Superior temporal gyrus (tissue), 1 donor: ENCODE measurements at regions not wholly inside any gene's neighbourhood (a gene's known extent, or its start where the extent isn't known, plus 50 kb on each side); places are given as distances from the start of the nearest gene placed in this dataset.

Experiments used
- DNase-seq: peaks from one replicate; pipeline ENCODE4 v3.0.0-alpha.2; 2016; ENCODE audit errors: extremely low spot score

DNA sequence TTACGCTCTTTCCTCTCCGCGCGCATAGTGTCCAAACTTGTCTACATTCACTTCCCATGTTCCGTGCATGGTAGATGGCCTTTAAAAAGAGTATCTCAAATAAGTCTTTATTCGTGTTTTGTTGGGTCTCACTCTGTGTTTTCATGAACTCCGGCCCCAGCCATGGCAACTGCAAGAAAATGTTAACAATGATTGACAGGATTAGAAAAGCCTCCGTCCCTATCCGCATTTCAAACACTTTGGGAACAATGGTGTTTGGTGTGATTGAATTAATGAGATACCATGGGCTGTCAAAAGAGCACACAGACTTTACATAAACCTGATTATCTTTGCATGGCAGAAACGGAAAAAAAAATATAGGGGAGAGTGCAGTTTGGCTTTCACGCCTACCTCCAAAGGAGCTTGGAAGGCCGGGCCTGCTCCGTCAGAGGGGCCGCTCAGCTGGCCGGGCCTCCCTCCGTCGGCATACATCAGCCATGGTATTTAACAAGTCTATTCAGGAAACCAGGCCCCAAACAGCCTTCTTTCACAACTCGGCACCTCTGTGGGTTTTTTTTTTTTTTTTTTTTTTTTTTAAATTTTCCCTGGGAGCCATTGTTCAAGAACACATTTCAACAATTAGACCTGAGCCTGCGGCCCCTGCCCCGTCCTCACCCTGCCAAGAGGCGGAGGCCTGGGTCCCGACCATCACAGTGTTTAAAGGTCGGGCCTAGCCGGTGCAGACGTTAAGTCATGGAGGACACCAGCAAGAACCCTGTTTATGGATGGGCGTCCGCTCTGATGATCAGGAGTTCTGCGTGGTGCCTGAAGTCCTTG lies 323.8 kb upstream of the IRX4 start:
- no peak for DNase-seq

DNA sequence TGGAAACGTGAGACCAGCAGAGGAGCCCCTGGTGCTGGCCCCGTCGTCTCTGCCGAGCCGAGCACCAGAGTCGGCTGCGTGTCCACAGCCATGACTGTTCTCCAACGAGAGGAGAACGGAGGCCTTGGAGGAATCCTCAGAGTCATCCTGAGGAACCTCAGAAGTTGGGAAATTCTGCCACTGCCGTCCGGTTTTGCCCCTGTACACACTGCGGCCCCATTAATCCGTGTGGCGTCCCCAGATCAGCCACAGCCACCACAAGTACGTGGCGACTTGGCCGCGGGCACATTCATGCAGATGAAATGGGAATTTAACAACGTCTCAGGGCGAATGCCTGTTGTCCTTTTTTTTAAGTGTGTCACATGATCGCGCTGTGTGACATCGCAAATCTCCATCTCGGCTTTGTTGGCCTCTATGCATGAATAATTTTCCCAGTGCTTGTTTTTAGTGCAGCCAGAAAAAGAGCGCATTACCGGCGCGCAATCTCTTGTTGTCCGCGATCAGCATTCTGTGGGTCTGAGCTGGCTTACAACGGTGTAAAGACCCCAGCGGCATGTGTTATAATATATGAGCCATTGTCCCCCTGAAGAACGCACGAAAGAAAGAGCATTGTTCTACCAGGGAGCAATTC lies 323.0 kb upstream of the IRX4 start:
- no peak for DNase-seq

DNA sequence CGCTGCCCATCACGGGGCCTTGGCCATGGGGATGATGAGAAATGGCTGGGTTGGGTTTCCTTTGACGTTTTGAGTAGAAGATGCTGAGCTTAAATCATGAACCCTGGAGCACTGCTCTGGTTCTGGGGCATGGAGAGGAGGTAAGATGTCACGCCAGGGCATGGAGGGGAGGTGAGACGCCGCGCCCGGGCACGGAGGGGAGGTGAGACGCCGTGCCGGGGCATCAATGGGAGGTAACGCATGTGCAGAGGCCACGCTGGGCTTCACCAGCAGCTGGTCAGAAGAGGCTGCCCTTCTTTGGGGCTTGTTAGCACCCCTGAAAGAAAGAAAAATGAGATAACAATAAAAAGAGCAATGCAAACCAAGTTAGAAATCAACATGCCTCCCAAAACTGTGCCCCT lies 322.5 kb upstream of the IRX4 start:
- DNase-seq: no peak

DNA sequence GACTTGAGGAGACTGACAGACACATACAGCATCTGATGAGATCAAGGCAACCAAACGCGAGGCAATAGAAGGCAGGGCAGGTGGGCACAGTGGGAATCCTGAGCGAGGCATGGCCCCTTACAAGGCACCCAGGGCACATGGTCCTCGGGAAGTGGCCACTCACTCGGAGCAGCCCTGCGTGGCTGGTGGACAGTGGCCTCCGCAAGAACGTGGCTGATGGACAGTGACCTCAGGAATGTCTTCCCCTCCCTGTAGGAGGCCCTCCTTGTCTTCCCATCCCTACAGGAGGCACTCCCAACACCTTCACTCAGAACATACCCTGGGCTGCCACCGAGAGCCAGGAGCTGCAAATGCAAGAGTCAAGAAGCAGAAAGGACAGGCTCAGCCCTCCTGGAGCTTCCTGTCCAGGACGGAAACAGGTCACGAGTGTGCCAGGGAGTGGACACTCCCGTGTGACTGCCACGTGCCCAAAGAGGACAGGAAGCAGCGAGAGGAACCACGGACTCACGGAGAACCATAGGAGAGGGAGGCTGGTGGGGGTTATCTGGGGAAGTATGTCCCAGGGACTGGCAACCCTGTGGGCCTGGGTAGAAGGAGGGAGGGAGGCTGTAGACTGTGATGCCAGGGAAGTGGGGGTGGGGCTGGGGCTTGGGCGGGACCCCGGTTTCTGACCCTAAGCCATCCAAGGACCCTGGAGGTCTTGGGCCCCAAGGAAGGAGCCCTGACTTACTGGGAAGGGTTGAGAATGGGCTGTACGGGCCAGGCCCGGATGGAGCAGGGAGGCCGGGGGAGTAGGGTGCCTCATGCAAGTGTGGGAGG lies 321.9 kb upstream of the IRX4 start:
- DNase-seq: no peak

DNA sequence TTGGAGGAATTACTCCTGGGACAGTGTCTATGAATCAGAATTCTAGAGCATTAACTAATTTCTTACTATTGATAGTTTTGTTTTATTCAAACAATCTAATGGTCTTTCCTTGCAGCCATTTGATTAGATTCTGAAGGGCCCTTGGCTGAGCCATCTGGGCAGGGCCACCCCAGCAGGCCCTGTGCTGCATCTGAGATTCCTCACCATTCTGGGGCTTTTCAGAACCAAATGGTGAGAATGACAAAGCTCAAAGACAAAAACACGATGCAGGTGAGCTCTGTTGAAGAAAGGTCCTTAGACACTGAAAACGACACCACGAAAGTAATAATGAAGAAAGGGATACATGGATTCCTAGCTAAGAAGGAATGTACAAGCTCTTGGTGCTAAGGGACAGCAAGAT lies 321.0 kb upstream of the IRX4 start:
- no peak for DNase-seq

DNA sequence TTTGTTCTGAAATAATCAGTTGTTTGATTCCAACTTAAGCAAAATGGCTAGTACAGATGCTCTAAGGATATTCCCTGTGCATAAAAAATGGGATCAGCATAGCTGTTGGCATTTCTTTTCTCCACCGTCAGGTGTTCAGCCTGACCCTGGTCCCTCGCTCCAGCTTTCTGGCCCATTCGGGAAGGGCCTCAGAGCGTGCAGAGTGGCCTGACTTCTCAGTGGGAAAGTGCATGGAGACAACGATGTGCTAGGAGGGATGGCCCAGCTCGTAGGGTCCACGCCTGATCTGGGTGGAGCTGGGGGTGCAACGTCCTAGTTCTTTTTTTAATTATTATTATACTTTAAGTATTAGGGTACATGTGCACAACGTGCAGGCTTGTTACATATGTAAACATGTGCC lies 319.1 kb upstream of the IRX4 start:
- DNase-seq: no peak

DNA sequence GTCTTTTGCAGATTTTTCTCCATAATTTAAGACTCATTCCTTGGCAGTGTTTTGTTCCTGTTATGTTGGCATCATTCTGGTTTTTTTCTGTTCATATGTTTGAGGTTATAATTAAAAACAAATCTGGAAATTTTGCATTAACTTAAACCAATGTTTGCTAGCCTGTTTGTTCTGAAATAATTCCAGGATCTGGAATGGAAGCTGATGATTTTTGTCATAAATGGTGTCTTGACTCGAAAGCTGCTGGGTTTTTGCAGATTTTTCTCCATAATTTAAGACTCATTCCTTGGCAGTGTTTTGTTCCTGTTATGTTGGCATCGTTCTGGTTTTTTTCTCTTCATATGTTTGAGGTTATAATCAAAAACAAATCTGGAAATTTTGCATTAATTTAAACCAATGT lies 318.7 kb upstream of the IRX4 start:
- peak; percentile 11 for DNase-seq

DNA sequence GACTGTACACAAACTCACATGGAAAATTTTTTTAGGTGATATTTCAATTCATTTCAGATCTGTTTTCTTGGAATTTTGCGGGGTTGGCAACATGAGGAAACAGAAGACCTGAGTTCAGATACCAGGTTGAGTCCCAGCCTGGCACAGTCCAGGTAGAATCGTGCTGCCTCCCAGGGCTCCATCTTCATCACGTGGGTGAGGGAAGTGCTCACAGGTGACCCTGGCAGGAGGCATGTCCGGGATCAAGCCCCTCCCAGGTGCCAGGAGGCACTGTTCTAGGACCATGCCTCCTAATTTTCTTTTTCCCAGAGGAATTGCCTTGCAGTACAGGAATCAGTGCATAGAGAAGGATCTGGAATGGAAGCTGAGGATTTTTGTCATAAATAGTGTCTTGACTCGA lies 318.3 kb upstream of the IRX4 start:
- DNase-seq: no peak

DNA sequence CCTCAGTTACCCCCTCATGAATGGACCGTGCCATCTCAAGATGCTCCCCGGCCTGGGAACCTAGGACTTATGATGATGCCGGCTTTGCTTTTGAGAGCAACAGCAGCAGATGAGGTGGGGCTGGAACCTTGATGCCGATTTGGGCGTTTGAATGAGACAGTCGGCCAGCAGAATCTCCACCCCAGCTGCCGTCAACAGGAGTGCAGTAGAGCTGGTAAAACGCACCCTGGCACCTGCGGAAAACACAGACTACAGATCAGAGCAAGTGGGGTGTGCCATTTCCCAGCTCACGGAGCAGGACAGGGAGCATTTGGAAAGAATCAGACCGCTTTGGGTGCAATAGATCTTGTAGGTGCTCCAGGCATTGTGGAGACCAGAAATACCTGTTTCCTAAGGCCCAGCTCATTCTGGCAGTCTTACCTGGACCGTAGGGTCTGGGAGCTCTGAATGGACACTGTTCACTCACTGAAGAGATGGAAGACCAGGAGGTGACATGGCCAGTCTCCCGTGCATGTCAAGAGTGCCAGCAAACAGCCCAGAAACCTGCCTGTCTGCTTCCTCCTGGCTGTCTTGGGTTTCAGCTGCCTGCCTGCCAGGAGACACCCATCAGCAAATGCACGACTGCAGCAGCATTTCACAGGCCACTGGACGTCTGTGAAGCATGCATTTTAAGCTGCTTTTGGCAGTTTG lies 317.7 kb upstream of the IRX4 start:
- DNase-seq: no peak

DNA sequence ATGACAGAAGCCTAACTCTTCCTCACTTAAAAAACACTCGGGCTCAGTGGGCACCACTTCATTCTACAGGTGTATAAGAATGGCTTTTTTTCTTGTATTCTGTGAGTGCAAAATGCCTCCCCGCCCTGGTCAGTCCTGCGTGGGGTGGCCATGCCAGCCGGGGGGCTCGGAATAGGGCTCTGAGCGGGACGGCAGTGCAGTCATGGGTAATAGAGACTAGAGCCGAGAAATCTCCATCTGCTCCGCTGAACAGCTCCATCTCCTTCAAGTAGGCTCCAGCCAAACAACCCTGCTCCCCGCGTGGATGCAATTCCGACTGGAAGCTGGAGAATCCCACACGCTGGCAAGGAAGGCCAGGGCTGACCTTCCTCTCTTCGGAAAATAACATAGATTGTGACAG lies 317.0 kb upstream of the IRX4 start:
- no peak for DNase-seq

DNA sequence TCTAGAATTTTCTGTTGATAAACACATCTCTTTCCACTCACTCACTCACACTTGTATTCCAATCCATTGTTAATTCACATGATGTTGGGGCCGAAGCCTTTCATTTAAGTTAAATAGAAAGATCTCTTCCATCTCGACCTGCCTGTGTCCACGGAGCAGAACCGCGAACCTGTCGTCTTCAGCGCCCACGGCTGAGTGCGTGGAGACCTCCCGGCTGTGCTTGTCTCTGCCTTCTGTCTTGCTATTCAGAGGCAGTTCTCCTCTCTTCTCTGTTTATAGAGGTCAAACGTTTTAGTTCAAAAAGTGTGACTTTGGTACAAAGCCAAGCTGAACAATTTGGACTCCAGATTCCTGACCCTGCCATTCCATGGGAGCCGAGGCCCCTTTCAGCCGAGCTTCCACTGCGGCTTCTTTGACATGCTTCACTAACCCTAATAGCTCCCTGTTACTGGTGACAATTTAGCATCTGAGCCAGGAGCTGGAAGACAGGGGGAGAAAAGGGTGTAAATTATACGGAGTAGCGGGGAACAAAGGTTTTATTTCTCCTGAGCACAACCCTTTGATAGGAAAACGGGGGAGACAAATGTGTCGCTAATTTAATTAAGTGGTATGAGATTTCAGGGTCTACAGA lies 314.4 kb upstream of the IRX4 start:
- no peak for DNase-seq

DNA sequence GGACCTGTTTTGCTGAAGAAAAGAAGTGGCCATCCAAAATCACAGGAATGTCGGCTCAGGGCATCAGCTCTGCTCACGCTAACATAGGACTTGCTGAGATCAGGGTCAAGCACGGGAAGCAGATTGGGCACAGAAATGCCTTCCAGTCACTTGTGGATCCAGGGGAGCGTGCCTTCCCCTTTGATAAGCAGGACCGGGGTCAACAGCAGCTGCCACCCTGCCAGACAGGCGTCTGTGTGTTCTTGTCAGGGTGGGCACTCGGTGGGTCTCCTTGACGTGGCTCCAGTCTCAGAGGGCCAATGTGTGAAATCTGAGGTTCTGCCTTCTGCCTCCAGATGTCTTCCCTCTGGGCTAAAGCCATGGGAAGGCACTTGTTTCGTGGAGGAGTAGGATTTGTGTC lies 313.7 kb upstream of the IRX4 start:
- no peak for DNase-seq

DNA sequence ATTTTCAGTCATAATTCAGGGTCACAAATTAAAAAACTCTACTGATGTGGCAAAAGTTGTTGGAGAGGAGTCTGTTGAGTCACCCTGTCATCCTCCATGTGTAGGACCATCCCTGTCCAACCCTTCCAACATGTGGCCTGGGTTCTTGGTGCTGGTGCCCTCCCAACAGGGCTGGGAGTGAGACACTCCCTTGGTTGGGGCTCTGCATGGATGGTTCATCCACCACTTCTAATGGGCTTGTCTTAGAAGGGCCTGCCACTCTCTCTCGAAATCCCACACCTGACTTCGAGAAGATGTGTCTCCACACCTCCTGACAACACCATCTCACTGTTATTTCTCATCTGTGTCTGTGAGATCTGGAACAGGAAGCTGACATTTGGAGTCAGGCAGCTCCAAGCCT lies 312.2 kb upstream of the IRX4 start:
- DNase-seq: no peak

DNA sequence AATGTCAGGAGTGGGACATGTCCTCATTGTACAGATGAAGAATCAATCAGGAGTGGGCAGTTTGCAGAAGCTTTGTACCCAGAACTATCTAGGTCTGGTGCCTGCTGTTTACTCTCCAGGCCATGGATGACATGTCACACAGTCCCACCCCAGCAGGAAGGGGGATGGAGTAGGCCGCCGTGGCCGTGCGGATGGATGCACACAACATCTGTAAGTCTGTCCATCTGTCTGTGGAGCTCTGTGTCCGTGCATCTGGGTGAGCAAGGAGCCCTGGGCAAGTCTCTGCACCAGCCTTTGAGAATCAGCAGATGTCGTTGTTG lies 311.5 kb upstream of the IRX4 start:
- DNase-seq: no peak

DNA sequence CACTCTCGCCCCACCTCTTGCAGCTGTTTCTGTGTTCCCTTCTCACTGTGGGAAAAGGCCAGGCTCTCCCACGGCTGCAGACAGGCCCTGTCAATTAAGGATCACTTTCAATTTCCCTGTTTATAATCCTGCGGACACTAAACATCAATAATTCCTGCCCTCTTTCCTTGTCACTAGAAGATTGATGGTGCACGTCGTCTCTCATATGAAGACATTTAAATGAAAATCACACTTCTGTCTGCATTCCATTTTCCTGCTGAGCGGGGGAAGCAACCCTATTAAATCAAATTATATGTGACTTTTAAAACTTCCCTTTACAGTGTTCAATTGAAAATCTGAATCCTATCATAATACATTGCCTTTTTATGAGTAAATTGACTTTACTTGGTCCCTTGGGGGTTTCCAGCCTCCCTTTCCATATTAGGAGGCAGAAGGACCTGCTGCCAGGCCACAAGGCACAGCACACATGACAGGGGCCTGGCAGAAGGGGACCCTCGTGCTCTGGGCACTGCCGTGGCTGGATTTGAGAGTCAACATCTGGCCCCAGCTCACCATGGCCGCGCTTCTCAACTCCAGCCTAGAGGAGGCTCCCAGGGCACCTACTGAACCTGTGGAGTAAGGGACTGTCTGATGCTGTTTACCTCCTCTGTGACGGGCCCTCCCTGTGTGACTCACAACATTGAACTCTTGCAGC lies 311.0 kb upstream of the IRX4 start:
- no peak for DNase-seq

DNA sequence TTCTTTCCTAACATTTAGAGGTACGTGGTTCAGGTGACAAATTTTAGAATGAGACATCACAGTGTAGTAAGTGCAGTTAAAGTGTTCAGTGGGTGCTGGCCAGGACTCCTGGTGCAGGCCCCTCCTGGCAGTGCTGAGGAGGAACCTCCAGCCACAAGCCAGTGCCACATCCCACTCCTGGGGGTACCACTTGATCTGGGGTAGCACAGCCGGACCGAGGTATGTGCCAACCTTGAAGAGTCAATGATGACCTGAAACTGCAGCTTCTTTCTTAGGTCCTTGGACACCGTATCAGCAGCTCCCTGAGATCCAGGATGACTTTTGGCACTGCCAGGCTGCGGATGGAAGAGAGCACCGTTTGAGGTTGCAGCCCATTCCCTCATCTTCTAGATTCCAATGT lies 310.4 kb upstream of the IRX4 start:
- DNase-seq: no peak

DNA sequence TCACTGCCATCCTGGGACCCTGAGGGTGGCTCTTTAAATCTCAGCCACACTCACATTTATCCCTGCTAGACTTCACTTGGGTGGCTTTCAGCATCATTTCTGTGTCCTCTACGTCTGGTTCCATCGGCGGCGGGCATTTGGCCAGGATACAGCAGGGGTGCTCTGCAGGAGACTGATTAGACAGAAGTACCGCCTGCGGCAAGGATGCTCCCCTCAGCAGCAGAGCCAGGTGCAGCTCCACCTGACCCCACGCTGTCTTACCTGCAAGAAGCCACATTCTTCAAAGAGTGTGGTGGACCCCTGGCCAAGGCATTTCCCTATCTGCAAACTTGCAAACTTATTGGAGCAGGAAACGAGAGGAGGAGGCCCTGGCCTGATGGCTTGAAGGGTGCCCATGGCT lies 309.8 kb upstream of the IRX4 start:
- DNase-seq: no peak

DNA sequence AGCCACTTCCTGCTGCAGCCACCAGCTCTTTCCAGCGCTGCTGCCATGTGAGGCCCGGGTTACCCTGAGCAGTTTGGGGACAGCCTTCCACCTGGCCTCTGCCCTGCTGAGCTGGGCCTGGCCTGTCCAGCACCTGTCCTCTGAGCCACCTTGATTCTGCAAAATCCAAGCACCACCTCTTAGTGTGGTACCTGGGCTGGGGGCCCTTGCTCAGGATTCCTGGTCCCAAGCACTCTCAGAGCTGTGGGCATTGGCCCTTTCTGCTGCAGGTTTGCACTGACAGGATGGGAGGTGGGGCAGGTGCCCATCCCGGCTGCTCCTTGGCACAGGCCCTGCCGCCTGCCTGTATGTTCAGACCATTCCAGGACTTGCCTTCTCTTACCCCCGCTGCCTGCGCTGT lies 309.2 kb upstream of the IRX4 start:
- no peak for DNase-seq

DNA sequence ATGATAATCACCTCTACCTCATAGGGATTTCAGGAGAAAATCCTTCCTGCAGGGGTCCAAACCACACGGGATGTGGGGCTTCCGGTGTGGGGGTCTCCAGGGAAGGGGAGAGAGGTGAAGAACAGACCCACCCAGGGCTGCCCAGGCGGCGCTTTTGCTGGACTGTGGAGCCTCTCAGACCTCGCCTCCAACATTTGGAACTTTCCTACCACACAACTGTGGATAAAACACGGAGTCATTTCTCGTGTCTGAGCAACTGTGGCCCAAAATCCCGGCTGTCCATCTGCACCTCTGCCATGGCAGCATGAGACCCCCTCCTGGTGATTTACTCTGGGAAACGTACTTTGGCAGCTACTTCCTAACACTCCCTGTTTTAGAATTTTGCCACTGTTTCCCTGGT lies 307.8 kb upstream of the IRX4 start:
- no peak for DNase-seq

DNA sequence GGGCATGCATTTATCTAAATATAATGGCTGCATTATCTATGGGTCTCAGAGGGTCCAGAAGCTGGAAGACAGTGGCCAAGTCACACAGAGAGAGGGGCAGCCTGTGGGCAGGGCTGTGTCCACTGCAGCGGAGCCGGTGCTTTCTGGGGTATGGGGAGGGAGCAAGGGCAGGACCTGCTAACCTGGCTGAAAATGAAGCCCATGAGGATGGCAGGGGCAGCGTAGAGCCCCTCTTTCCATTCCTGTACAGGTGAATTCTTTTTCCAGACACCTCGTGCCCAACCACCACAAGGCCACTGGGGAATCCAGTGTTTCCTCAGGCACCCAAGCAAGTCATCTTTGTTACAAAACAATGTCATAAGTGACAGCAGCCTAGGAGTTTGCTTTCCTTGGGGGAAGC lies 305.9 kb upstream of the IRX4 start:
- no peak for DNase-seq

DNA sequence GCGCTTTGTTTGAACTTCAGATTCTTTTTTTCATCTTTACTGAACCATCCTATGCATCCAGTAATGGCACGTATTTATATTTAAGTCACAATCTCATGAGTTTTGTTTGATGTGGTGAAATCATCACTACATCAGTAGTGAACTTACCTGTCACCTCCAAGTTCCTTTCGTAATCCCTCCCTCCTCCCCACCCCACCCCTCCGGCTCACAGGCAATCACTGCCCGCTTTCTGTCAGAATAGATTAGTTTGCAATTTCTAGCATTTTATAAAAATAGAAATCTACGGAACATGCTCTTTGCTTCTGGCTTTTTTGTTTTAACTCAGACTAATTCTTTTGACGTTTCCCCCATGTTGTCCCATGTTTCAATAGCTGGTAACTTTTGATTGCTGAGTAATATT lies 305.4 kb upstream of the IRX4 start:
- DNase-seq: no peak
